ENCODE measurements at regions not wholly inside any gene's neighbourhood (a gene's known extent, or its start where the extent isn't known, plus 50 kb on each side); places are given as distances from the start of the nearest gene placed in this dataset.

DNA sequence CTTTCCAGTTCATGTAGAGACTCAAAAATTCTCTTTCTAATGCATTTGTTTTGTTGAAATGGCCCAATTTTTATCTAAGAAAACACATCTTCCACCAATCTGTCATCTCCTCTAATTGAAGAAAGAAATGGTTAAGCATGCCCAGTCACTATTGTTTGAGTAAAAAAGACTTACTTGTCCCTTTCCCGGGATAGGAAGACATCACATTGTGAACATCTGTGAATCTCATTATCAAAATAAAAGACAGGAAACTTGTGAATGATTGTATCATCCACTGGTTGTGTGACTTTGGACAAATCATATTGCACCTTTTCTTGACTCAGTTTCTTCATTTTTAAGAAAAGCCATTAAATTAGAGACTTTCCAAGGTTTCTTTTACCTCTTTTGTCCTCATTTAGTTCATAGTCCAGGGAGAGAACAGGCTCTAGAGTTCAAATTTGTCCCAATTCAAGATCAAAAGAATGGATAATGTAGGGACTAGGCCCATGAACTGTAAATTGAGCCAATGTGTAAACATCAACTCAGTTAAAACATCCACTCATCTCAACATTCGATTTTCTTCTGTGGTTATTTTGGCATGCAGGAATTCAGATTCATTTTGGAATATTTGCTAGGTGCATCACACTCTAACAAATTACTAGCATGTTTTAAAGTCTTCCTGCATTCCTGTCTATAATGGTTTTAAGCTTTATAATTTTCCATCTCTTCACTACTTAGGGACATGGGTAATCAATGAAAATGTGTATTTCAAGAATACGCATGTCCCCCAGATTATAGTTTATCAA lies 838.0 kb upstream of the WWC1 start:
- DNase-seq (ENCODE audit: low read depth): no peak

- no peak for DNase-seq (ENCODE audit: low read depth)
Measured at GRCh38 chr5:167458412-167458811, 833.0 kb upstream of the WWC1 start.

GRCh38 chr5:167460449-167461020 lies 830.9 kb upstream of the WWC1 start:
- no peak for DNase-seq (ENCODE audit: low read depth)

GRCh38 chr5:167463939-167464338 lies 827.5 kb upstream of the WWC1 start:
- no peak for DNase-seq (ENCODE audit: low read depth)

DNA sequence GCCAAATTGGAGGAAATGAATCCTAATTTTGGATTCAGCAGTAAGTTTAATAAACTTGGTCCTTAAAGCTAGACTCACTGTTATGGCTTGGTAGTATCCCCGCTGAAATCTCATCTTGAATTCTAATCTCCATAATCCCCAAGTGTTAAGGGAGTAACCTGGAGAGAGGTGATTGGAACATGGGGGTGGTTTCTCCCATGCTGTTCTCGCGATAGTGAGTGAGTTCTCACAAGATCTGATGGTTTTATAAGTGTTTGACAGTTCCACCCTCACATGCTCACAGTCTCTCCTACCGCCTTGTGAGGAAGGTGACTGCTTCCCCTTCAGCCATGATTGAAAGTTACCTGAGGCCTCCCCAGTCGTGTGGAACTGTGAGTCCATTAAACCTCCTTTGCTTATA lies 824.5 kb upstream of the WWC1 start:
- no peak for DNase-seq (ENCODE audit: low read depth)

DNA sequence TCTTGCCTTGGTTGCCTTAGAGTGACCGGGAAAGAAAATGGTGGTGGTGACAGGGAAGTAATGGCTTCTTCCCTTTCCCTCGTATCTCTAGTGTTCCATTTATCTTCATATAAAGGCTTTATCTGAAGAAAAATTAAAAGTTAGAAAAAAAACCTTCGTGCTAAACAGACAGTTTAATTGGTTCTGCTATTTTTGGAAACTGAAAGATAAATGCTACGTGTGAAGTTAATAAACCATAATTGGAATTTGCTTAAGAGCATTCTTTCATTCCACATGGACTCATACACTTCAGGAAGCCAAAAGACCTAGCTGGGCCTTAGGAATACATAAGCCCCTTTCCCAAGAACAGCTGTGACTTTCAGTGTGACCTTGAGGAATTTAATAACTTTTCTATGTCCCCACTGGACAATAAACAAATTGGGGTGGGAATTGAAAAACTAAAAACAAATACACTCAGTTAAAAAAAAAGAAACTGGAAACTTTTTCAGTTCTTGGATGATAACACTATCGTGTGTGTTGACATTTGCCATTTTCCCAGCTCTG lies 818.8 kb upstream of the WWC1 start:
- DNase-seq (ENCODE audit: low read depth): no peak

- DNase-seq (ENCODE audit: low read depth): no peak
Measured at GRCh38 chr5:167478188-167478587, 813.3 kb upstream of the WWC1 start.

DNA sequence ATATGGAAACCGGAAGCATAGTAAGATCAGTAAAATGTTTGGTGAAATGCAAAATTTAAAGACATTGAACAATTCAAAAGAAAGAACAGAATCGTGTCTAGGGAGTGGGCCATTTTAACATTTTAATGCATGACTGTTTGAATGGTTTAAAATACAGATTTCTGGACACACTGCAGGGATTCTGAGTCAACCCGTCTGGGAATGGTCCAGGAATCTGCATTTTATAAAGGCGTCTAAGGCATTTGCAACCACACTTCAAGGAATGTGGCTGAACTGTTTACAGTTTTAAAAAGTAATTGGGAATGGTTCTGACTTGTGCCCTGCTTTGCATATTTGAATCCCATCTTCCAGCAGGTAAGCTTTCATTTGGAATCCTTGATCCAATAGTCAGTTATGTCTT lies 811.7 kb upstream of the WWC1 start:
- no peak for DNase-seq (ENCODE audit: low read depth)

DNA sequence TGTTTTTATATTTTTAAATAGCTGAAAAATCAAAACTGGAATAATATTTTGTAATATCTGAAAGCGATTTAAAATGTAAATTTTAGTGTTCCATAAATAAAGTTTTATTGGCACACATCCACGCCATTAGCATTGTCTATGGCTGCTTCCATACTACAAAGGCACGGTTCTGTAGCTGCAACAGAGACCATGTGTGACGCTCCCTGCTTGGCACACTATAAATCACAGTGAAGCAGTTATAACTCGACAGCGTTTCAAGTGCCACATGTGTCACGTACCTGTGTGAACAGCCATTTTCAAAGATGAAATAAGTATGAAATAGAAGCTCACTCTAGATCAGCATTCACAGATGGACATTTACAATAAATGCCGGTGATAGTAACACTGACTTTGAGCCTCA lies 810.1 kb upstream of the WWC1 start:
- no peak for DNase-seq (ENCODE audit: low read depth)

GRCh38 chr5:167482555-167482954 lies 808.9 kb upstream of the WWC1 start:
- no peak for DNase-seq (ENCODE audit: low read depth)

GRCh38 chr5:167485061-167485774 lies 806.2 kb upstream of the WWC1 start:
- DNase-seq (ENCODE audit: low read depth): peak; percentile 77

DNA sequence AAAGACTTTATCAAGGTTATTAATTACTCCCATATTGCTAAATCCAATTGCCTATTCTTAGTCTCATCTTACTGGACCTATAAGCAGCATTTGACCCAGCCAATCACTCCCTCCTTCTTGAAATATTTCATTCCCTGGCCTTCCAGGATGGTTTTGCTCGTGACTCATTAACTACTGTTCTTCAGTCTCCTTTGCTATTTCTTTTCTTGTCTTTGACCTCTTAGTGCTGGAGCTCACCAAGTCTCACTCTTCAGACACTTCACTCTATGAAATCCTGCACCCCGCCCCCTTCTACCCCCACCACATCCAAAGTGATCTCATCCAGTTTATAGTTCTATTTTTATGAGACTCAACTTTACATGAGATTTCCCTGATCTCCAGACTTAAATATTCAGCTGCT lies 803.1 kb upstream of the WWC1 start:
- DNase-seq (ENCODE audit: low read depth): no peak

DNA sequence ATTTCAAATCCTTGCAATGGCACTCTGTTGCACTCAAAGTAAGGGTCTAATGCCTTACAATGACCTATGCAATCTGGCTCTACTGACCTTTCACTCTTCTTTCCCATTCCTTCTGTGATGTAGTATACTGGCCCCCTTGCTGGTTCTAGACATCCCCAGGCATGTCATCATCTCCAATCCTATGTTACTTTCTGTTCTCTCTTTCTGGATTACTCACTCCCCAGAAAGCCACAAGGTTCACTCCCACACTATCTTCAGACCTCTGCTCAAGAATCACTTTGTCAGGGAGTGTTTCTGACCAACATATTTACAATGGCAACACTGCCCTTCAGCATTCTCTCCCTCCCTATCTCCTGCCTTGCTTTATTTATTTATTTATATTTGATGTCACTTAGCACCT lies 802.2 kb upstream of the WWC1 start:
- DNase-seq (ENCODE audit: low read depth): peak; percentile 73

DNA sequence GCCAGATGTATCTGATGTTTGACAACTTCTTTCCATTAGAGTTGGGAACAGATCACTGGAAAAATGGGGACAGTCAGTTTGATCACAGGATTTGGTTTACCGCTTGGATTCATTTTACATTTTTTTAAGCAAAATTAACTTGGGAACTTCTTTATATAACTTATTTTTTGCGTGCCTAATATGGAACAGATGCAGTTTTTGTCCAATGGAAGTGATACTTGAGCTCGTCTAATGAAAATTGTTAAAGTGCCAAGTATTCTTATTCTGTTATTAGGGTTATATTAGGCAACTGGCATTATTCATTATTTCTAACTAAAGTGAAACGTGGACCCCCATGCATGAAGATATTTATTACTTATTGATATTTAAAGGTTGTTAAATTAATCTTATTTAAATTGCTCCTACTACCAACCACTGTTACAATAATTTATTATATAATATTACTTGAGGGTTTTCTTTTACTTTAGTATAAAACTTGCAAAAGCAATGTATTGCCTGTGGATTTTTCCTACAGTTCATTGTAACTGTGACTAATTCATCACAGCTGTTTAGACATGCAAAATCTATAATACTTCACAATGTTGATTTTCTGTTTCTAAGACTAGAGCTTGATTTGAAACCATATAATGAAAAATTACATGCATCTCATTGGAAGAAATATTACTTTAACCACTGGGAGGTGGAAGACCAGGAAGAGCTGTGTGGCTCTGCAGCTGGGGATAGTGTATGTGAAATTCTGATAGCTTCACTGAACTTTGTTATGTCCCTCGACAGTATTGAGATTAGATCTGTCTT lies 787.3 kb upstream of the WWC1 start:
- DNase-seq (ENCODE audit: low read depth): no peak

DNA sequence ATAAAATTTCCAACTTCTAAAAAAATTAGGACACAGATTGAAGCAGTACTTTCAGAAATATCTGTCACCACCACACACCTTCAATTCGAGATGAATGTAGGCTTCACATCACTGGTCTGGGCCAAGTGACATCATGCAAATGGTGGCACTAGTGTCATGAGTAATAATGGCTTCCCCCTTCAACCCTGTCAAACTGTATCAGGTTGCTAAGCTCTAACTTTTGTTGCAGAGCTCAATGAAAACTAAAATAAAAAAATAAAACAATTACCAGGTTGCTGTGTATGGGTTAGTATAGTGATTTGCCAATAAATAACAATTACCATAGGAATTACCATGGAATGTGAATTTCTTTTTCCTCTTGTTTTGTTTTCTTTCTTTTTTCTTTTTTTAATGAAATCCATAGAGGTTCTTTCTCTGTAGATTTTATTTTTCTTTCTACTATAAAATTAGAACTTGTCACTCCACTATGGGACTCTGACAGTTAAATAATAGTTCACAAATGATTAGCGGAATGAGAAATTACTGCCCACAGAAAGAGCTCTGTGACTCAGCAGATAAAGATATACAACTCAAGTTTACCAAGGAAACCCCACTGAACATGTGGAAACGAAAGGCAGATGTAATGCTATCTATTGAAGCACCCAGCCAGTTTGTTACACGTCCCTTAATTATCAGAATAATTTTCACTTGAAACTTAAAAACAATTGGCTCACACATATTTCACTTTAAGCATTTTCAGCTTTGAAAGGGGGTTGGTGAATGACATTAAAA lies 783.8 kb upstream of the WWC1 start:
- peak; percentile 28 for DNase-seq (ENCODE audit: low read depth)

DNA sequence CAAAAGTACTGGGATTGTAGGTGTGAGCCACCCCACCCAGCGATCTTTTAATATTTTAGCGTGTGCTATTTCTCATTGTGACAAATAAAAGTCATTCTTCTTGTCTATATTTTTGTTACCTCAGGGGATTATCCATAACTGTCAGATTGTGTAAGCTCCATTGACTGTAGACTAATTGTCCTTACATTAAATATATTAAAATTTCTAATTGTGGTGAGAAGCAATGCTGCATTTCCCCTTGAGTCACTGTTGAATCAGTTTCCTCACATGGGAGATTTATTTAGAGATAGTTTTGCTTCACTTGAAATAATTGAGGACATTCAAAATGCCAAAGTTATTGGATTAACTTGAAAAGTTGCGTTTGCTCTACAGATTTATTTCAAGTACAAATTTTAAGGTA lies 782.4 kb upstream of the WWC1 start:
- no peak for DNase-seq (ENCODE audit: low read depth)

GRCh38 chr5:167511276-167511675 lies 780.2 kb upstream of the WWC1 start:
- no peak for DNase-seq (ENCODE audit: low read depth)

- no peak for DNase-seq (ENCODE audit: low read depth)
Measured at GRCh38 chr5:167512111-167512510, 779.3 kb upstream of the WWC1 start.

- DNase-seq (ENCODE audit: low read depth): no peak
Measured at GRCh38 chr5:167513381-167513780, 778.1 kb upstream of the WWC1 start.

GRCh38 chr5:167514461-167514860 lies 777.0 kb upstream of the WWC1 start:
- no peak for DNase-seq (ENCODE audit: low read depth)

DNA sequence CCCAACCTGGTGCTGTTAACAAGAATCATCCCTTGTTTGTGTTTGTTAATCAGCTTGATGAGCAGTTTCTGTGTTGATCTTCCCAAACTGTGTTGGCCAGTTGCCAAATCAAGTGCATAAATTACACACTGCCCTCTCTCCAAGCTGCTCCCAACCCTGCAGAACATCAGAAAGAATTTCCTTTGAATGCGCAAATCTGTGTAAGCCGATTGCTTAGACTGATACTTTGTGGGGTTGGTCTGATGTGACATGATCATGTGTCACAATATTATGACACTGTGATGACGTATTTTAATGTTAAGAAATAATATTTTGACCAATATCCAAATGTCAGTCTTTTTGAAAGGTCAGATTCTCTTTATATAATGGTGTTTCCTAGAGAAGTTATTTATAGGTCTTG lies 766.4 kb upstream of the WWC1 start:
- no peak for DNase-seq (ENCODE audit: low read depth)
